SK-N-SH (cell line): ENCODE measurements at regions not wholly inside any gene's neighbourhood (a gene's known extent, or its start where the extent isn't known, plus 50 kb on each side); places are given as distances from the start of the nearest gene placed in this dataset.

Experiments
- CTCF ChIA-PET: fragments of 300-600, 350-600 bp; formaldehyde crosslinking; extraction: SDS; loops from one replicate; lab custom pipeline; 2021; lab: Yijun Ruan, JAX
- POLR2A ChIA-PET: fragments of 350-600 bp; sonication (Branson Sonifier 250); formaldehyde crosslinking; extraction: SDS; loops from one replicate; lab custom pipeline; 2020; ENCODE audit warnings: antibody characterized with exemption, inconsistent platforms; lab: Yijun Ruan, JAX
- DNase-seq: peaks from one replicate; pipeline ENCODE4 v3.0.0; 2012
- H2AFZ ChIP-seq: fragments of 200-600 bp; sonication (generic); 2 replicates; pipeline ENCODE4 v1.8.1; 2016; ENCODE audit warnings: antibody characterized with exemption, mild to moderate bottlenecking, low read depth
- H3F3A ChIP-seq: fragments of 200-600 bp; sonication (generic); replicated peaks from 2 replicates; pipeline ENCODE3; 2016; ENCODE audit warnings: antibody characterized with exemption, mild to moderate bottlenecking; ENCODE audit not compliant: insufficient read depth
- H3K27ac ChIP-seq, 2 experiments: fragments of 200-500 bp in 1 of 2; fragments of 200-600 bp in 1 of 2; sonication (Bioruptor generic) in 1 of 2; sonication (generic), shearing (Covaris generic) in 1 of 2; 2 replicates each; pipeline versions ENCODE4 v1.5.1 to v1.6.1; 2014 to 2016; ENCODE audit warnings: low read depth in 2 of 2, inconsistent platforms in 1 of 2, low read length in 1 of 2, mild to moderate bottlenecking in 1 of 2, mixed read lengths in 1 of 2
- H3K27me3 ChIP-seq: fragments of 200-600 bp; sonication (generic), shearing (Covaris generic); 2 replicates; pipeline ENCODE4 v1.6.1; 2016; ENCODE audit warnings: mixed run types; ENCODE audit not compliant: insufficient read depth
- H3K36me3 ChIP-seq, 2 experiments: fragments of 200-500 bp in 1 of 2; fragments of 200-600 bp in 1 of 2; sonication (Bioruptor generic) in 1 of 2; sonication (generic) in 1 of 2; replicated peaks in 1 of 2; 2 replicates each; pipeline versions ENCODE3 to v1.5.1; 2014 to 2016; ENCODE audit warnings: low read length in 1 of 2, mild to moderate bottlenecking in 1 of 2; ENCODE audit not compliant: insufficient read depth in 2 of 2, control insufficient read depth in 1 of 2
- H3K4me1 ChIP-seq, 2 experiments: fragments of 200-500 bp in 1 of 2; fragments of 200-600 bp in 1 of 2; sonication (Bioruptor generic) in 1 of 2; sonication (generic), shearing (Covaris generic) in 1 of 2; 2 replicates each; pipeline versions ENCODE4 v1.5.1 to v1.6.1; 2014 to 2016; ENCODE audit warnings: low read depth in 1 of 2, low read length in 1 of 2, mixed run types in 1 of 2; ENCODE audit not compliant: insufficient read depth in 2 of 2, control insufficient read depth in 1 of 2
- H3K4me2 ChIP-seq: fragments of 200-600 bp; sonication (generic), shearing (Covaris generic); 2 replicates; pipeline ENCODE4 v1.6.1; 2017; ENCODE audit warnings: mixed run types
- H3K4me3 ChIP-seq, 2 experiments: fragments of 200-500 bp in 1 of 2; fragments of 200-600 bp in 1 of 2; sonication (Bioruptor generic) in 1 of 2; sonication (generic), shearing (Covaris generic) in 1 of 2; 2 replicates each; pipeline versions ENCODE4 v1.5.1 to v1.8.1; 2014 to 2016; ENCODE audit warnings: low read depth in 2 of 2, inconsistent platforms in 1 of 2, low read length in 1 of 2, mild to moderate bottlenecking in 1 of 2, mixed read lengths in 1 of 2, moderate library complexity in 1 of 2
- H3K79me2 ChIP-seq: fragments of 200-600 bp; sonication (generic); 2 replicates; pipeline ENCODE4 v1.8.1; 2017; ENCODE audit warnings: mild to moderate bottlenecking; ENCODE audit not compliant: insufficient read depth
- H3K9ac ChIP-seq: fragments of 200-600 bp; sonication (generic); 2 replicates; pipeline ENCODE4 v1.6.1; 2017; ENCODE audit warnings: mixed run types
- H3K9me2 ChIP-seq: fragments of 200-600 bp; sonication (generic); 2 replicates; pipeline ENCODE4 v1.6.1; 2017; ENCODE audit warnings: mixed run types
- H3K9me3 ChIP-seq: fragments of 200-600 bp; sonication (generic); 2 replicates; pipeline ENCODE4 v1.6.1; 2017; ENCODE audit warnings: mixed run types, mild to moderate bottlenecking, moderate library complexity
- H4K20me1 ChIP-seq: fragments of 200-600 bp; sonication (generic); 2 replicates; pipeline ENCODE4 v1.6.1; 2017; ENCODE audit warnings: mild to moderate bottlenecking, mixed run types; ENCODE audit not compliant: insufficient read depth
- CHD2 ChIP-seq: fragments of 150-350 bp; IDR thresholded peaks from 2 replicates; pipeline ENCODE4 v1.6.1; 2018; ENCODE audit warnings: low read length; ENCODE audit not compliant: partially characterized antibody
- ELF1 ChIP-seq: IDR thresholded peaks from 2 replicates; pipeline ENCODE4 v1.4.0; 2012
- EP300 ChIP-seq, 2 experiments: IDR thresholded peaks; 2 replicates each; pipeline versions ENCODE4 v1.4.0 to v1.6.1; 2012; ENCODE audit warnings: borderline replicate concordance in 1 of 2, low read depth in 1 of 2, low read length in 1 of 2
- FOSL2 ChIP-seq: IDR thresholded peaks from 2 replicates; pipeline ENCODE4 v1.4.0; 2012; ENCODE audit warnings: low read depth, mild to moderate bottlenecking, moderate library complexity, borderline replicate concordance
- GATA2 ChIP-seq: sonication (generic); formaldehyde crosslinking; IDR thresholded peaks from 2 replicates; pipeline ENCODE4 v1.5.0; 2020; ENCODE audit warnings: mild to moderate bottlenecking, missing genetic modification reagents
- MEF2A ChIP-seq: IDR thresholded peaks from 2 replicates; pipeline ENCODE4 v1.4.0; 2012; ENCODE audit warnings: low read depth, borderline replicate concordance
- MXI1 ChIP-seq: IDR thresholded peaks from 2 replicates; pipeline ENCODE4 v1.6.1; 2012; ENCODE audit warnings: mild to moderate bottlenecking, low read depth, low read length, improper control_type of control experiment
- POLR2AphosphoS5 ChIP-seq: IDR thresholded peaks from 2 replicates; pipeline ENCODE4 v1.6.1; 2012; ENCODE audit warnings: low read depth, low read length
- RCOR1 ChIP-seq: fragments of 150-350 bp; IDR thresholded peaks from 2 replicates; pipeline ENCODE4 v1.6.1; 2017; ENCODE audit warnings: antibody characterized with exemption, low read length
- RFX5 ChIP-seq: IDR thresholded peaks from 2 replicates; pipeline ENCODE4 v1.6.1; 2012; ENCODE audit warnings: mild to moderate bottlenecking, improper control_type of control experiment, low read length
- SIN3A ChIP-seq: IDR thresholded peaks from 2 replicates; pipeline ENCODE4 v1.6.1; 2012; ENCODE audit warnings: low read depth, mild to moderate bottlenecking, low read length, moderate library complexity, borderline replicate concordance
- TCF12 ChIP-seq: IDR thresholded peaks from 2 replicates; pipeline ENCODE4 v1.4.0; 2012
- TEAD4 ChIP-seq: IDR thresholded peaks from 2 replicates; pipeline ENCODE4 v1.4.0; 2012; ENCODE audit warnings: mild to moderate bottlenecking, borderline replicate concordance; ENCODE audit not compliant: insufficient read depth
- YY1 ChIP-seq: IDR thresholded peaks from 2 replicates; pipeline ENCODE4 v1.4.0; 2012; ENCODE audit warnings: low read depth, mild to moderate bottlenecking
- WGBS: methylation state at CpG from one replicate; pipeline ENCODE4 v1.1.6; 2017; ENCODE audit warnings: low lambda C conversion rate; 5-methylcytosine and 5-hydroxymethylcytosine counted together
- TF ChIP-seq, protein P1 (sequence below): fragments of 150-350 bp; IDR thresholded peaks from 2 replicates; pipeline ENCODE4 v1.6.1; 2017; ENCODE audit warnings: antibody characterized with exemption, low read length, low read depth, borderline replicate concordance
- TF ChIP-seq, protein P2 (sequence below): fragments of 200-600 bp; sonication (generic); IDR thresholded peaks from 2 replicates; pipeline ENCODE4 v1.6.1; 2017; ENCODE audit warnings: antibody characterized with exemption, mild to moderate bottlenecking, moderate library complexity
- TF ChIP-seq, protein P3 (sequence below): IDR thresholded peaks from 2 replicates; pipeline ENCODE4 v1.4.0; 2012; ENCODE audit warnings: low read depth

DNA sequence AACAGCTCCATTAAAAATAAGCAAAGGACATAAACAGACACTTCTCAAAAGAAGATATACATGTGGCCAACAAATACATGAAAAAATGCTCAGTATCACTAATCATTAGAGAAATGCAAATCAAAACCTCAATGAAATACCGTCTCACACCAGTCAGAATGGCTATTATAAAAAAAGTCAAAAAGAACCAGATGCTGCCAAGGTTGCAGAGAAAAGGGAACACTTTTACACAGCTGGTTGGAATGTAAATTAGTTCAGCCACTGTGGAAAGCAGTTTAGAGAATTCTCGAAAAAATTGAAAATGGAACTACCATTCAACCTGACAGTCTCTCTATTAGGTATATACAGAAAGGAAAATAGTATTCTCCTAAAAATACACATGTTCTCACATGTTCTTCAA, 102.4 kb upstream of the FIBIN start:
- TF ChIP-seq MEF2A = no peak
- Histone ChIP-seq H3K4me2 (no peak overlapping the region), H3K27me3 (no peaks in the 10 kb centered on the region), H3F3A (no peaks in the 10 kb centered on the region), H3K79me2 (no peaks in the 10 kb centered on the region), H3K9ac (no peak overlapping the region), H2AFZ (no peak overlapping the region), H3K9me3 (no peaks in the 10 kb centered on the region), H3K36me3 (no peaks in the 10 kb centered on the region), H4K20me1 (no peaks in the 10 kb centered on the region), H3K4me3 (no peak overlapping the region), H3K27ac (no peak overlapping the region), H3K9me2 (no peaks in the 10 kb centered on the region), H3K4me1 (peaks cover 0 to 7% of the 10 kb centered on the region in 2 experiments; a peak in 1 of 4 replicates)
- CTCF ChIA-PET = no interaction called here
- DNase-seq = no peak
- POLR2A ChIA-PET = no interaction called here
- whole genome bisulfite sequencing = 73% methylated on average over 2 of the region's 2 CpGs

DNA sequence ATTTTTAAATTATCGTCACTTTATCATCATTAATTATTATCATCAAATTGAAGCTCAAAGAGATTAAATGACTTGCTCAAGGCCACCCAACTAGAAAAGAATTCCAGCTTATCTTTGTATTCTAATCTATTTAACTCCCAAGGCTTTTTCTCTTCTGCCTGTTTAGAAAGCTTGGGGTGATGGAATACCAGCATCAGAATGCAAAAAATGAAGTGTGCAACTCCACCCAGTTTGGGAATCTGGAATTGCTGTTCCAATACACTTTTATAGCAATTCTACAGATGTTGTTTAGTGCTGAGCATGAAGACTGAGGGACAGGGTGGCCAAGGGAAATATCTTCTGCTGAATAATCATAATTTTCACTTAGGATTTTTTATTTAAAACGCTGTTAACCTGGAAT, 97.2 kb upstream of the FIBIN start:
- Histone ChIP-seq H2AFZ (no peak overlapping the region), H3K27me3 (no peaks in the 10 kb centered on the region), H3K9me3 (no peaks in the 10 kb centered on the region), H3K9me2 (no peaks in the 10 kb centered on the region), H4K20me1 (no peaks in the 10 kb centered on the region), H3K79me2 (no peaks in the 10 kb centered on the region), H3F3A (no peaks in the 10 kb centered on the region), H3K9ac (no peak overlapping the region), H3K36me3 (no peaks in the 10 kb centered on the region), H3K27ac (no peak overlapping the region), H3K4me2 (no peak overlapping the region), H3K4me3 (no peak overlapping the region), H3K4me1 (no peaks in the 10 kb centered on the region; a peak in 1 of 4 replicates)
- ChIA-PET POLR2A (no interaction called here), CTCF (no interaction called here)
- TF ChIP-seq YY1 (no peak), ELF1 (no peak), MEF2A (no peak), FOSL2 (no peak), SIN3A (no peak), EP300 (IDR thresholded peaks at IDR 0.05; ENCODE audit: borderline replicate concordance in 1 of 2, low read depth in 1 of 2, low read length in 1 of 2) (no peak), GATA2 (CRISPR knock-in tag) (no peak), POLR2AphosphoS5 (no peak), MXI1 (no peak), RFX5 (no peak), TEAD4 (no peak), RCOR1 (no peak), CHD2 (no peak), TCF12 (no peak)
- TF ChIP-seq, protein P1, sequence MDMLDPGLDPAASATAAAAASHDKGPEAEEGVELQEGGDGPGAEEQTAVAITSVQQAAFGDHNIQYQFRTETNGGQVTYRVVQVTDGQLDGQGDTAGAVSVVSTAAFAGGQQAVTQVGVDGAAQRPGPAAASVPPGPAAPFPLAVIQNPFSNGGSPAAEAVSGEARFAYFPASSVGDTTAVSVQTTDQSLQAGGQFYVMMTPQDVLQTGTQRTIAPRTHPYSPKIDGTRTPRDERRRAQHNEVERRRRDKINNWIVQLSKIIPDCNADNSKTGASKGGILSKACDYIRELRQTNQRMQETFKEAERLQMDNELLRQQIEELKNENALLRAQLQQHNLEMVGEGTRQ = no peak
- TF ChIP-seq, protein P2, sequence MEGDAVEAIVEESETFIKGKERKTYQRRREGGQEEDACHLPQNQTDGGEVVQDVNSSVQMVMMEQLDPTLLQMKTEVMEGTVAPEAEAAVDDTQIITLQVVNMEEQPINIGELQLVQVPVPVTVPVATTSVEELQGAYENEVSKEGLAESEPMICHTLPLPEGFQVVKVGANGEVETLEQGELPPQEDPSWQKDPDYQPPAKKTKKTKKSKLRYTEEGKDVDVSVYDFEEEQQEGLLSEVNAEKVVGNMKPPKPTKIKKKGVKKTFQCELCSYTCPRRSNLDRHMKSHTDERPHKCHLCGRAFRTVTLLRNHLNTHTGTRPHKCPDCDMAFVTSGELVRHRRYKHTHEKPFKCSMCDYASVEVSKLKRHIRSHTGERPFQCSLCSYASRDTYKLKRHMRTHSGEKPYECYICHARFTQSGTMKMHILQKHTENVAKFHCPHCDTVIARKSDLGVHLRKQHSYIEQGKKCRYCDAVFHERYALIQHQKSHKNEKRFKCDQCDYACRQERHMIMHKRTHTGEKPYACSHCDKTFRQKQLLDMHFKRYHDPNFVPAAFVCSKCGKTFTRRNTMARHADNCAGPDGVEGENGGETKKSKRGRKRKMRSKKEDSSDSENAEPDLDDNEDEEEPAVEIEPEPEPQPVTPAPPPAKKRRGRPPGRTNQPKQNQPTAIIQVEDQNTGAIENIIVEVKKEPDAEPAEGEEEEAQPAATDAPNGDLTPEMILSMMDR = no peak
- TF ChIP-seq, protein P3, sequence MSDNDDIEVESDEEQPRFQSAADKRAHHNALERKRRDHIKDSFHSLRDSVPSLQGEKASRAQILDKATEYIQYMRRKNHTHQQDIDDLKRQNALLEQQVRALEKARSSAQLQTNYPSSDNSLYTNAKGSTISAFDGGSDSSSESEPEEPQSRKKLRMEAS = no peak
- 41% methylated on average over 2 of the region's 2 CpGs for WGBS
- no peak for DNase-seq
